Glomerular visceral epithelial cell (primary cell): ENCODE measurements at regions not wholly inside any gene's neighbourhood (a gene's known extent, or its start where the extent isn't known, plus 50 kb on each side); places are given as distances from the start of the nearest gene placed in this dataset.

Experiments
- DNase-seq: peaks from one replicate; pipeline ENCODE4 v3.0.0-alpha.2; 2016; ENCODE audit errors: extremely low spot score

GRCh38 chr9:113741886-113742854 lies 133.9 kb upstream of the ZNF618 start:
- DNase-seq, result no peak

GRCh38 chr9:113742878-113743277 lies 133.2 kb upstream of the ZNF618 start:
- no peak for DNase-seq

- DNase-seq, result no peak
These were observed 129.6 kb upstream of the ZNF618 start for GRCh38 chr9:113746486-113746885.

- DNase-seq, result no peak
These were observed 128.0 kb upstream of the ZNF618 start for GRCh38 chr9:113748135-113748534.

- no peak for DNase-seq
These were observed 122.5 kb upstream of the ZNF618 start for GRCh38 chr9:113753398-113754119.

- no peak for DNase-seq
These were observed 121.4 kb upstream of the ZNF618 start for GRCh38 chr9:113754739-113755138.

- no peak for DNase-seq
These were observed 120.7 kb upstream of the ZNF618 start for GRCh38 chr9:113755433-113755832.

GRCh38 chr9:113756476-113757192 lies 119.5 kb upstream of the ZNF618 start:
- DNase-seq, result no peak

- no peak for DNase-seq
These were observed 112.7 kb upstream of the ZNF618 start for GRCh38 chr9:113763429-113763828.

GRCh38 chr9:113764572-113764971 lies 111.5 kb upstream of the ZNF618 start:
- no peak for DNase-seq

- no peak for DNase-seq
These were observed 106.7 kb upstream of the ZNF618 start for GRCh38 chr9:113769412-113769811.

- no peak for DNase-seq
These were observed 105.7 kb upstream of the ZNF618 start for GRCh38 chr9:113770396-113770795.

- DNase-seq, result no peak
These were observed 104.9 kb upstream of the ZNF618 start for GRCh38 chr9:113771199-113771598.

- DNase-seq, result no peak
These were observed 103.8 kb upstream of the ZNF618 start for GRCh38 chr9:113772121-113772810.

- DNase-seq, result no peak
These were observed 101.1 kb upstream of the ZNF618 start for GRCh38 chr9:113774963-113775362.

GRCh38 chr9:113775749-113776148 lies 100.4 kb upstream of the ZNF618 start:
- no peak for DNase-seq

- DNase-seq, result no peak
These were observed 99.9 kb upstream of the ZNF618 start for GRCh38 chr9:113776194-113776593.

- DNase-seq, result no peak
These were observed 94.7 kb upstream of the ZNF618 start for GRCh38 chr9:113781381-113781780.

GRCh38 chr9:113781896-113782295 lies 94.2 kb upstream of the ZNF618 start:
- DNase-seq, result no peak

- no peak for DNase-seq
These were observed 92.6 kb upstream of the ZNF618 start for GRCh38 chr9:113783475-113783874.

- no peak for DNase-seq
These were observed 90.8 kb upstream of the ZNF618 start for GRCh38 chr9:113785334-113785733.

- no peak for DNase-seq
These were observed 90.0 kb upstream of the ZNF618 start for GRCh38 chr9:113786071-113786470.
